K562 (cell line): ENCODE measurements at regions not wholly inside any gene's neighbourhood (a gene's known extent, or its start where the extent isn't known, plus 50 kb on each side); places are given as distances from the start of the nearest gene placed in this dataset.
A peak's percentile ranks its signal among the peaks of the same experiment; 100 is the strongest.

Experiments used
- ATAC-seq: fragments of 200-7000 bp; cut with Tn5 transposase; 3 replicates; pipeline ENCODE4 v1.9.1; 2020; ENCODE audit warnings: moderate library complexity
- BruUV-seq: library from RNA; stranded (reverse); fragments of 400-500 nt; replicated peaks from 2 replicates; lab custom pipeline; 2021; lab: Mats Ljungman, UMichigan
- CTCF ChIA-PET: fragments of 300-600 bp; formaldehyde crosslinking; extraction: SDS; loops from one replicate; lab custom pipeline; 2021; ENCODE audit warnings: low intra/inter-chr PET ratio; lab: Yijun Ruan, JAX
- POLR2A ChIA-PET: fragments of 300-600, 350-650 bp; sonication (Branson Sonifier 250); formaldehyde crosslinking; extraction: SDS; loops from one replicate; lab custom pipeline; 2021; ENCODE audit warnings: antibody characterized with exemption, inconsistent platforms; lab: Yijun Ruan, JAX
- DNase-seq, 4 experiments: peaks; one replicate each; pipeline versions ENCODE4 v3.0.0 to v3.0.0-alpha.2; 2011 to 2018; ENCODE audit warnings: low spot score in 3 of 4, mixed read lengths in 3 of 4; ENCODE audit errors: extremely low read depth in 1 of 4
- FAIRE-seq: peaks from 2 replicates; lab custom pipeline; 2011; peaks lifted over from hg19 to GRCh38; lab: Jason Lieb, UNC
- H2AFZ ChIP-seq: 2 replicates; pipeline ENCODE4 v1.6.0; 2011; ENCODE audit warnings: low read depth, low read length, control low read depth, inconsistent platforms
- H3K27ac ChIP-seq: fragments of 200-600 bp; 3 replicates; pipeline ENCODE4 v1.8.0; 2011; ENCODE audit warnings: low read depth, mild to moderate bottlenecking, control low read depth, inconsistent platforms, low read length, moderate library complexity, mixed read lengths; ENCODE audit errors: extremely low read depth
- H3K27me3 ChIP-seq, 2 experiments: fragments of 300-600 bp in 1 of 2; 2 replicates in 1 of 2; 3 replicates in 1 of 2; pipeline versions ENCODE4 v1.6.0 to v1.8.0; 2011; ENCODE audit warnings: inconsistent platforms in 2 of 2, low read length in 2 of 2, mild to moderate bottlenecking in 1 of 2, mixed read lengths in 1 of 2, moderate library complexity in 1 of 2; ENCODE audit not compliant: control insufficient read depth in 2 of 2, insufficient read depth in 2 of 2
- H3K36me3 ChIP-seq: fragments of 300-600 bp; 3 replicates; pipeline ENCODE4 v1.8.0; 2011; ENCODE audit warnings: mild to moderate bottlenecking, low read length, inconsistent platforms; ENCODE audit not compliant: control insufficient read depth, insufficient read depth
- H3K4me1 ChIP-seq, 2 experiments: fragments of 200-600 bp in 1 of 2; replicated peaks in 1 of 2; 2 replicates in 1 of 2; 3 replicates in 1 of 2; pipeline versions ENCODE4 v1.5.1 to v1.8.0; 2011; ENCODE audit warnings: inconsistent platforms in 2 of 2, low read length in 2 of 2, mild to moderate bottlenecking in 1 of 2, mixed read lengths in 1 of 2, moderate library complexity in 1 of 2; ENCODE audit not compliant: control insufficient read depth in 2 of 2, insufficient read depth in 2 of 2
- H3K4me2 ChIP-seq: 2 replicates; pipeline ENCODE4 v1.6.1; 2011; ENCODE audit warnings: low read length, control low read depth, inconsistent platforms, mixed read lengths; ENCODE audit not compliant: insufficient read depth
- H3K4me3 ChIP-seq: fragments of 200-600 bp; sonication (generic), shearing (Covaris generic); 2 replicates; pipeline ENCODE4 v1.5.1; 2016; ENCODE audit warnings: control low read depth, inconsistent platforms
- H3K79me2 ChIP-seq: fragments of 200-600 bp; 3 replicates; pipeline ENCODE4 v1.8.0; 2011; ENCODE audit warnings: low read length, inconsistent platforms; ENCODE audit not compliant: control insufficient read depth, insufficient read depth
- H3K9ac ChIP-seq, 2 experiments: 2 replicates each; pipeline versions ENCODE4 v1.6.0 to v1.6.1; 2011; ENCODE audit warnings: low read depth in 2 of 2, low read length in 2 of 2, control low read depth in 1 of 2, inconsistent platforms in 1 of 2, mild to moderate bottlenecking in 1 of 2, mixed read lengths in 1 of 2; ENCODE audit not compliant: insufficient read depth in 1 of 2
- H3K9me1 ChIP-seq: one replicate; pipeline ENCODE4 v1.6.0; 2011; ENCODE audit warnings: inconsistent platforms, mild to moderate bottlenecking, low read length, moderate library complexity; ENCODE audit not compliant: control insufficient read depth, insufficient read depth
- H3K9me3 ChIP-seq: replicated peaks from 2 replicates; pipeline ENCODE4 v1.5.1; 2011; ENCODE audit warnings: low read depth, low read length, inconsistent platforms; ENCODE audit not compliant: control insufficient read depth, insufficient read depth
- H4K20me1 ChIP-seq: replicated peaks from 2 replicates; pipeline ENCODE4 v1.6.1; 2011; ENCODE audit warnings: low read length, inconsistent platforms, mixed read lengths; ENCODE audit not compliant: control insufficient read depth, insufficient read depth
- C11orf30 ChIP-seq: fragments of 450-650 bp; IDR thresholded peaks from 2 replicates; pipeline ENCODE4 v1.6.1; 2016; ENCODE audit warnings: low read depth, mild to moderate bottlenecking
- CAMTA2 ChIP-seq: fragments of 250-450 bp; sonication (Bioruptor Pico); conservative IDR thresholded peaks from 2 replicates; pipeline ENCODE4 v1.5.1; 2022
- RAD21 ChIP-seq, 2 experiments: fragments of 250-450 bp in 1 of 2; fragments of 450-650 bp in 1 of 2; sonication (Bioruptor Pico) in 1 of 2; formaldehyde crosslinking in 1 of 2; IDR thresholded peaks in 1 of 2; conservative IDR thresholded peaks in 1 of 2; 2 replicates each; pipeline versions ENCODE4 v1.4.0 to v1.8.0; 2020 to 2022; ENCODE audit warnings: mild to moderate bottlenecking in 2 of 2, moderate library complexity in 1 of 2
- TFE3 ChIP-seq: fragments of 450-650 bp; formaldehyde crosslinking; IDR thresholded peaks from 2 replicates; pipeline ENCODE4 v1.4.0; 2020; ENCODE audit warnings: mild to moderate bottlenecking, mixed read lengths
- WGBS: fragments of 100-300 bp; shearing (Covaris generic); methylation state at CpG from one replicate; pipeline ENCODE4 v1.1.6; 2016; ENCODE audit warnings: low coverage, mixed read lengths; ENCODE audit not compliant: insufficient coverage; ENCODE audit errors: missing lambda C conversion rate; 5-methylcytosine and 5-hydroxymethylcytosine counted together
- in situ Hi-C: fragments of 300-500 bp; cut with MboI; formaldehyde crosslinking; loops from 4 replicates; pipeline ENCODE4 v1.15.0; 2018; ENCODE audit warnings: inconsistent platforms, mixed read lengths
- intact Hi-C: fragments of 100-400 bp; cut with micrococcal nuclease; formaldehyde crosslinking; loops from 2 replicates; pipeline ENCODE4 v1.14.2; 2022

GRCh38 chr3:193903966-193904365 lies 232.0 kb upstream of the HES1 start:
- BruUV-seq = no TSS peak
- no peaks in the 10 kb centered on the region for H3K79me2 ChIP-seq
- no peak for ATAC-seq

More at GRCh38 chr3:193903966-193904365, 232.0 kb upstream of the HES1 start:
- 70% methylated on average over 4 of the region's 4 CpGs for WGBS
- intact Hi-C loops = no loop called here
- FAIRE-seq = no peak
- no peak overlapping the region; a peak in 1 of 4 replicates for H3K9ac ChIP-seq
- no peaks in the 10 kb centered on the region for H3K36me3 ChIP-seq
- H3K4me1 ChIP-seq = peaks cover 3 to 14% of the 10 kb centered on the region in 2 experiments
- no peak overlapping the region for H3K4me3 ChIP-seq
- no peak for DNase-seq
- no peak overlapping the region for H3K4me2 ChIP-seq
- POLR2A ChIA-PET = interaction anchor here (0.6 to 1.8 kb wide), 5 partner anchors 13 to 308 kb away, joined by 3 to 5 read pairs (median 3); no protein-coding TSS in a partner anchor
- H2AFZ ChIP-seq = peak overlapping the region; percentile 11; the same call in 1 of the 2 replicates
- TF ChIP-seq CAMTA2 (CRISPR knock-in tag) (no peak), C11orf30 (peak; percentile 16; the same call in 1 of the 2 replicates), RAD21 (CRISPR knock-in tag; conservative IDR thresholded peaks at IDR 0.05 in 1 of 2, IDR thresholded peaks at IDR 0.05 in 1 of 2) (0 out of 4 replicates have a peak, but pooled peaks of 1 of the 2 experiments have one; percentile 2), TFE3 (CRISPR knock-in tag) (no peak)
- CTCF ChIA-PET = no interaction called here
- peaks cover 7% of the 10 kb centered on the region; the same call in 1 of the 2 replicates for H3K9me3 ChIP-seq
- H3K27ac ChIP-seq = no peak overlapping the region
- in situ Hi-C loops = no loop called here
- no peaks in the 10 kb centered on the region for H4K20me1 ChIP-seq
- H3K27me3 ChIP-seq = no peaks in the 10 kb centered on the region
- H3K9me1 ChIP-seq = no peaks in the 10 kb centered on the region
